Posterior cingulate gyrus (tissue), 11 donors: ENCODE measurements at regions not wholly inside any gene's neighbourhood (a gene's known extent, or its start where the extent isn't known, plus 50 kb on each side); places are given as distances from the start of the nearest gene placed in this dataset.
"Not testable (repeated sequence)": the region's sequence is repeated elsewhere in the genome, so short reads cannot be mapped to it uniquely, and the experiment has no call there.

Experiments used
- DNase-seq, 10 donors: peaks; one replicate each; pipeline versions ENCODE4 v3.0.0 to v3.0.0-alpha.2; 2020 to 2021; ENCODE audit warnings: mixed read lengths in 3 of 10
- intact Hi-C: fragments of 100-400 bp; cut with DNase I; formaldehyde crosslinking; loops from one replicate; pipeline ENCODE4 v1.15.1; 2023

DNA sequence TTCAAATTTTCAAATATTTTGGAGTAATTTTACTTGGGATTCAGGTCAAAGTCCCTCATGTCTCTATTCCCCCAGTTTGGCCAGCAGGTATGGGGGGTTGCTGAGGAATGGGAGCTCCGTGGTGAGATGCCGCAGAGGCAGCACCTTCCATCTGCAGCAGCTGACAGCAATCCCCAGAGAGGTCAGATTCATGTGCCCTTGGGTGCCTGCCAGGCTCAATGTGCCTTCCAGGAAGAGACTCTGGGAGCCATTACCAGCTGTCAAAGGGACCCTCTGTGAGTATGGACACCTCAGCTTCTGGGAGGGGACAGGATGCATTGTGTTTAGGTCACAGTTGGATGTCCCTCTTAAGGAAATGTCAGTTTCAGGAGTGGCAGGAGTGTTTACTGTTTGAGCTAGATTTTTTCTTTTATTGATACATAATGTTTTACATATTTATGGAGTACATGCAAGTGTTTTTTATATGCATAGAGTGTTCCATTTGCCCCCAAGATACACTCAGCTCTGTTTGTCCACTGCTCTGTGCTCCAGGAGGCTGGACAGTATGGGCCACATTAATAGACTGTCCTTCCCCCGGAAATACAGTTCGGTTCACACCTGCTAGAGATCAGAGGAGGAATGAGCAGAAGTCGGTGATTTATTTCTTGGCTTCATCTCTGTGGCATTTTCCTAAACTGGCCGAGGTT is 75.3 kb upstream of the GRB10 start:
- intact Hi-C loops: no loop called here

GRCh38 chr7:50856806-50857205 is 74.1 kb upstream of the GRB10 start:
- no peak for DNase-seq

More for the DNA sequence above, 75.3 kb upstream of the GRB10 start:
- DNase-seq: no peak

DNA sequence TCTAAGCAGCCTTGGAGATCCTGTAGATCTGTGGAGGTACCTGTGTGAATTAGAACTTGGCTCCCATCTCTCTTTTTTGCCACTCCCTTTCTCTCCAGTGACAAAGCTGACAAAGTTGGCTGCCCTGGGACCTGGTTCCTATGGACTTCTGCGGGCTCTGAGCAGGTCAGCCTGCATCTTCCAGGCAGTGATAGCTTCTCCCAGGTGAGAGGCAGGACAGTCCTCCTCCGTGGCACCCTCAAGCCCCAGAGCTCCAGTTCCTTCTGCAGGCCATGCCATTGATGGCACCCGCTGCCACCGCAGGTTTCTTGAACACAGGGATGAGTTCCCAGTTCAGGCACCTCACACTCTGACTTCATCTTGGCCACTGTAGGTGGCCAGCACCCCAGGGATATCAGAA is 73.5 kb upstream of the GRB10 start:
- intact Hi-C loops: no loop called here
- DNase-seq: no peak

More at GRCh38 chr7:50856806-50857205, 74.1 kb upstream of the GRB10 start:
- intact Hi-C loops: no loop called here

DNA sequence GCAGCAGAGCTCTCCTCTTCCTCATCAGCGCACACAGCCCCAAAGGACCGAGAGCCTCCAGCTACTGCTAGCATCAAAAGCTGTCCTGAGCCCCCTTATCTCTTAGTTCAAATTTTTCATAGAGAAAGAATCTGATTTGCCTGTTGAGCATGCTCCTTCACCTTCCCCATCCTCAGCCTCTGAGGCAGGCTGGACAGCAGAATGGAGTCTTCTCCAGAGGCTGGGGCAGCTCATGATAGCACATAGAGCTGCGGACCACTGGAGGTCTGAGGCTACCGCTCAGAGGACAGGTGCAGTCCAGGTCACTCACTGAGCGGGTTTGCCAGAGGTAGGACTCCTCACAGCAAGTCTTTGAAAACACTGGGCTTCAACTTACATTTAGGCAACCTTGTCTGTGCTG is 72.8 kb upstream of the GRB10 start:
- no peak for DNase-seq
- intact Hi-C loops: no loop called here

GRCh38 chr7:50854831-50855230 is 72.1 kb upstream of the GRB10 start:
- intact Hi-C loops: no loop called here
- no peak for DNase-seq

DNA sequence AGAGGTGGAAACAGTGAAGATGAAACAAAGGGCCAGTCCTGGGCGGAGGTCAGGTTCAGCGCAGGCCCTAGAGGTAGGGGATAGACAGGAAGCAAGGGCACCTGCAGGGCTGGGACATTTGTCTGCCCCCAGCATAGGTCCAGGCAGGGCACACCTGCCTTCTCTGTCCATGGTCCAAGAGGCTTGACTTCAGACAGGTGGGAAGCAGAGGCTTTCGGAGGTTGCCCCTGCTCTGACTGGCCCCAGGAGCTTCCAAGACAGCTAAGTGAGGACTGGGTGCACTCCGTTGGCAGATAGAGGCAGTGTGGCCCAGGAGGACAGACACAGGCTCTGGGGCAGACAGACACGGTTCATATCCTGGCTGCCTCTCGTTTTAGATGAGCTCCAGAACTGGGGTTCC is 71.6 kb upstream of the GRB10 start:
- intact Hi-C loops: no loop called here
- DNase-seq: no peak

GRCh38 chr7:50853311-50853710 is 70.6 kb upstream of the GRB10 start:
- no peak for DNase-seq
- intact Hi-C loops: no loop called here

- DNase-seq: no peak
- intact Hi-C loops: no loop called here
These were observed 70.2 kb upstream of the GRB10 start for GRCh38 chr7:50852901-50853300.

GRCh38 chr7:50851891-50852290 is 69.2 kb upstream of the GRB10 start:
- intact Hi-C loops: no loop called here
- peak in 1 of 10 donors; percentile 73 for DNase-seq

DNA sequence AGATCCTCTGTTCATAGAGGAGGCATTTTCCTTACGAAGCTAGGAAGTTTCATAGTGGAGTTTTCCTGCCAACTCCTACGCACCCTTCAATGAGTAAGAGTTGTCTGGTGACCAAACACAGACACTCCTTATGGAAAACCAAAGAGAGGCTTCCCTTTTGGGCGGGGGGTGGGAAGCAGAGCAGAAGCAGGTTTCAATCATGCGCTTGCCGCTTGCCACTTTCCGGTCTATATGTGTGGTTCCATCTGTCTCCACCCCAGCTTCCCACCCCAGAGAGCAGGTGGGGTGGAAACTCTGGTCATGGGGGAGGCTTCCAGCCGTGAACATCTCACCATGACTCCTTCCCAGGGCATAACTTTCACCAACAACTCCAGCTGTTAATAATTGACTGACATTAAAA is 68.8 kb upstream of the GRB10 start:
- intact Hi-C loops: no loop called here
- DNase-seq: no peak

DNA sequence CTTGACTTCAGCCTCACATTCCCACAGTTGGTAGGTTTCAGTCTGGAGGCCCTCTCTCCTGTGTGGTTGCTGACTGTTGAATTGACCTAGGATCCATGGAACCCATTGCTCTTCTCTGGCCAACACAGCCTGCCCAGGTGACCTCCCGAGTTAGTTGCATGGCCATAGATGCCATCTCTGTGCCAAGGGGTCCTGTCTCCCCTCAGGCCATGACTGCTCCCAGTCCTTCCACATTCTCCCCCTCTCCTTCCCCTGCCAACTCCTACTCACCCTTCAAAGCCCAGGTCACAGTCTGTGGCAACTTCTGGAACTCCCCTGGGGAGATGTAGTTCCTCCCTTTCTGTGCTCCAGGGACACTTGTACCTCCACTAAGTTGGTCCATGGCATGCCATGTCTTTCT is 67.3 kb upstream of the GRB10 start:
- intact Hi-C loops: no loop called here
- DNase-seq: no peak

GRCh38 chr7:50848203-50848602 is 65.5 kb upstream of the GRB10 start:
- intact Hi-C loops: no loop called here

DNA sequence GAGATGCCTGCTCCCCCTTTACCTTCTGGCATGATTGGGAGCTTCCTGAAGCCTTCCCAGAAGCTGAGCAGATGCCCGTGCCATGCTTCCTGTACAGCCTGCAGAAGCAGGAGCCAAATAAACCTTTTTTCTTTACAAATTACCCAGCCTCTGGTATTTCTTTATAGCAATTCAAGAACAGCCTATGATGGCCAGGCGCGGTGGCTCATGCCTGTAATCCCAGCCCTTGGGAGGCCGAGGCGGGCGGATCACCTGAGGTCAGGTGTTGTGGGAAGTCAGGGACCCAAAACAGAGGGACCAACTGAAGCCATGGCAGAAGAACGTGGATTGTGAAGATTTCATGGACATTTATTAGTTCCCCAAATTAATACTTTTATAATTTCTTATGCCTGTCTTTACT is 62.2 kb upstream of the GRB10 start:
- intact Hi-C loops, DNase-seq: not testable (repeated sequence)

More at GRCh38 chr7:50848203-50848602, 65.5 kb upstream of the GRB10 start:
- no peak for DNase-seq

DNA sequence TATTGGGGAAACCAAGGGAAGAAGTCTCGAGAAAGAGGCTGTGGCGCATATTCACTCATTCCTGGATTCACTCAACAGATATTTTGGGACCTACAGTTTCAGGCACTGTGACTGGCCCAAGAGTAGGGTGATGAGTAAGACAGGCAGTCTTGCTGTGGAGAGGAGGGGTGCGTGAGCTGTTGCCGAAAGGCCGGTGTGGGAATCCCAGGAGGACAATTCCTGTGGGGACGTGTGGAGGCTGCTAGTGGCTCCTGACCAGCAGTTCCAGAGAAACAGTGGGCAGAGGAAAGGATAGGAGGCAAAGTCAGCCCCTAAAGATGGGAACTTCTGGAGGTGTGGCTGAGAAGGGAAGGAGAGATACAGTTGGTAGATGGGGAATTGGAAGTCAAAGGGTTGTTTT is 59.3 kb upstream of the GRB10 start:
- intact Hi-C loops: no loop called here
- no peak for DNase-seq

DNA sequence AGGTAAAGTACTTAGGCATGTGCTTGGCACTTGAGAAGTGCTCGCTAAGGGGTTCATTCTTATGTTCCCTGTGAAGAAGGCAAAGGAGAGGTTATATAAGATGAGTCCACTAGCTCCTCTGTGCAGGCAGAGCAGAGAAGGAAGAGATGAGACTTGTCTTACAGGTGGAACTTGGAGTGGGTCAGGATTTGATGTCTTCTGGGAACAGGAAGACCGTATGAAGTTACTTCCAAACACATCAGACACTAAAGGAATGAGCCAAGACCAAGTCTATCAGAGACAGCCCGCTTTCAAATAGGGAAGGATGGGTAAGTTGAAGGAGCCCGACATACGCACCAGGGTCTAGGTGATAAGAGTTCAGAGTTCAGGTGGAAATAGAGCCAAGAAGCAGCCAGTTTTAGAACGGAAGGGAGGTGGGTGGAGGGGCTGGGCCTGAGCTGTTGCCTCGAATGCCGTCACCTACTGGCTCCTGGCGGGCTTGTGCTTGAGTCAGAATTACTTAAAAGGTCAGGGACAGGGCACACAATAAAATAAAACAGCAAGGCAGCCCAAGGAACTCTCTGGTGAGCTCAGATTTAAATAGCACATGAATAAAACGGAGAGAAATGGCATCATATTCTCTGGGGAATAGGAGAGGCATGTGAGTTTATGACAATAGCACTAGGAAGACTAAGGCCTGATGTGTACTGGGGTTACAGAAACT is 56.1 kb upstream of the GRB10 start:
- intact Hi-C loops: no loop called here
- DNase-seq: no peak

DNA sequence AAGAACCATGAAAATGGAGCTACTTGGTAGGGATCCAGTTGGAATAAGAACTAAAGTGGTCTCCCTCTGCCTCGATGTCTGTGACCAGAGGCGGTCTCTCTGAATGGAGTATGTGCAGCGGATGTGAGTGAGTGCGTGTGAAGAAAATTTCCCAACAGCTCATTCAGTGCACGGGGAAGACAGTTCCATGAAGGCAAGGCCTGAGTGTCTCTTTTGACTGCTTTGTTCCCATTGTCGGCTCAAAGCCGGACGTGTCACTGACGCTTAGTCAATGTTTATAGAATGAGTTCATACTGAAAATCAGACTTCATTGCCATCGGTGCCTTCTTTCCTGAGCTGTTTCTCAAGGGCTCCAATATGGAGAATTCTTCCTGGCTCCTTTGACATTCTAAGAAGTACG is 55.3 kb upstream of the GRB10 start:
- intact Hi-C loops: no loop called here
- DNase-seq: no peak

GRCh38 chr7:50836646-50837045 is 54.0 kb upstream of the GRB10 start:
- DNase-seq: no peak
- intact Hi-C loops: no loop called here

DNA sequence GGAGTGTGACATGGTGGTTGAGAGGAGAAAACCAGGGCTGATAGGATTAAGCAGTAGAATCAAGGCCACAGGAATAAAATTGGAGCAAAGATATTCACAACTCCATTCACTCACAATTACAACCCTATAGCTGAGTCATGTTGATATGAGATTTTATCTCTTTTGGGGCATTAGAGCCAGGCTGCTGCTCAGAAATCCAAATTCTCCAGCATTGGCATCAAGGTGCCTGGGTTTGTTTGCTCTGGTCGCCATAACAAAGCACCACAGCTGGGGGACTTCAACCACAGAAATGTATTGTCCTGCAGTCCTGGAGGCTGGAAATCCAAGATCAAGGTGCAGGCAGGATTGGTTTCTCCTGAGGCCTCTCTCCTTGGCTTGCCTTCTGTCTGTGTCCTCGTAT is 52.5 kb upstream of the GRB10 start:
- DNase-seq: no peak
- intact Hi-C loops: no loop called here

DNA sequence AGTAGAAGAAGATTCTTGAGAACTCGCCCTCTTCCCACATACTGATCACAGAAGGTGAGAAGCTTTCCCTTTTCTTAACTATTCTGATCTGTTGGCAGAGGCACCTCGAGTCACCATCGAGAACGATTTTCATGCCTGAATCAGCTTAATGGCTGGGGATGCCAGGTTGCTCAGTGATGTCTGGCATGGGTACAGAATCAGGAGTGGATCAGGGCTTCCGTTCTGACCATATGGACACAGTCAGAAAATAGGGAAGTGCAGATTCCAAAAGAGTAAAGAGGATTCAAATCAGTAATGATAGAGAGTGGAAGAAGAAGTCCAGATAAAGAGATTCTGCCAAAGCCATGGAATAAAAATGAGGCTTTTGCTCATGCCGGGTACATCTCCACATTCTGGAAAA is 52.0 kb upstream of the GRB10 start:
- intact Hi-C loops: no loop called here
- DNase-seq: no peak

DNA sequence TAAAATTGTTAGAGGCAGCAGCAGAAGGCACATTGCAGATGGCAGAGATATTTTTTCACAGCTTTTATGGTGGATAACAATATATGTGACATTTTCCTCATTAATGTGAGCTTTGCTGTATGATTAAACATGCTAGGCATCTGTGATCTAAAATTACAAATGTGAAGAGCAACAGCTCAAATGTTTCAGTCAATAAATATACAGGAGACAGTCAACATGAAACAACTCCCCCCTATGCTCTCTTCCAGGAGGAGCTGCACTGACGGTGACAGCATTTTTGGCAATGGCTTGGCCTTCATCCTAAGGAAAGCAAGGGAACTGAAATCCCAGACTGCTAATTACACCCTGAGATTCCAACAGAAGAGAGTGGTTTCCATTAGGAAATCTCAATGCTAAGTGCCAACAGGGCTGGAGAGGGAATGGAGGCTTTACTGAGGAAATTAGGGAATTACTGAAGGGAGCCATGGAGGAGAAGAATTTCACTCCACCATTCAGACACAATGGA is 51.4 kb upstream of the GRB10 start:
- intact Hi-C loops: no loop called here
- DNase-seq: no peak

GRCh38 chr7:50832744-50833143 is 50.0 kb upstream of the GRB10 start:
- DNase-seq: no peak
- intact Hi-C loops: no loop called here
